Smooth muscle cell of the brain vasculature (primary cell): ENCODE measurements at regions not wholly inside any gene's neighbourhood (a gene's known extent, or its start where the extent isn't known, plus 50 kb on each side); places are given as distances from the start of the nearest gene placed in this dataset.

Source experiments
- DNase-seq: peaks from one replicate; pipeline ENCODE4 v3.0.0-alpha.2; 2012; ENCODE audit warnings: low read depth, low spot score

DNA sequence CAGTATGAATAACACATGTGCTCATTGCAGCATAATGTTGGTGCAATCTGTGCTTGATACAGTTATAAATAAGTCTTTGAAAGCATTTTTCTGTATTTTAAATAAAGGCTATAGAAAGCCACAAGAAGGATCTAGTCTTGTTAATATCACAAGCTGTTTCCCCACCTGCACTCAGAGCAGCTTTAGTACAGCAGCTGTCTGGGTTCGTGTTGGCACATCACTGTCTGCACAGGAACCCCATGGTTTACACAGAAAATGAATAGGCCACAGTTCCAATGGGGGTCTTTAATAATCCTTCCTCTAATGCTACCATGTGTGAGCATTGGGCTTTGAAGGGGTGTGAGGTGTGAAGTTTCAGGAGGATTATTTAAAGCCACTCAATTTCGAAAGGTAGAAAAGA, 2269.7 kb downstream of the MAT2B start:
- no peak for DNase-seq

DNA sequence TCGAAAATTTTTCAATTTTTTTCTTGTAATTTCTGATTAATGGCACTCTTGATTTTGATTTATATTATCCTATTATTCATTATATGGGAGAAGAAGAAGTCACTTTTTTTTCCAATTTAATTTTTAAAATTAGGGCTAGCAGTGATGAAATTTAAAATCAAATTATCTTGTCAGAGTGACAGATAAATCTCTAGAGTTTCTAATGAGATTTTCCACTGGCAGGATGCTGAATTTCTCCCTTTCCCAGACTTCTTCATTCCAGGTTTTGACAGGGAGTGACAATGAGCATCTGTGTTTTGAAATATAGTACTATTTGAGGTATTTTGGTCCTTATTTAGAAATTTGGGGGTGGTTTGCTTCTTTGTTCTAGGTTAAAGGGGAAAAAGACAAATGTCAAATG, 2274.1 kb downstream of the MAT2B start:
- DNase-seq: no peak

DNA sequence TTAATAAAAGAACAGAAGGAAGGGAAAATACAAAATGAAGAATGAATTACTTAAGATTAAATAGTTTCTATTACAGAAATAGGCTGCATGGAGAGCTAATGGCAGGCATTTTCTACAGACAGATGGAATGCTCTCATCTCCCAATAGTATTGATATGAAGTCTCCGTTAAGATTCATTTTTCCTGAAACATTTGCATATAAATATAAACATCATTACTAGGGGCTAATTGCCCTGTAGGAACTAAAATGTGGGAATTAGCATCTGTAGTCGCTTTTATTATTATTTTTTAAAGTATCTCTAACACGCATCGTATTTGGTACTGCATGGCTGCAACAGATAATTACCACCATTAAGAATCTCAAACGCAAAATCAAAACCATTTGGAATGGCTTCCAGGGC, 2275.5 kb downstream of the MAT2B start:
- no peak for DNase-seq

GRCh38 chr5:165781738-165782137, 2276.3 kb downstream of the MAT2B start:
- no peak for DNase-seq

DNA sequence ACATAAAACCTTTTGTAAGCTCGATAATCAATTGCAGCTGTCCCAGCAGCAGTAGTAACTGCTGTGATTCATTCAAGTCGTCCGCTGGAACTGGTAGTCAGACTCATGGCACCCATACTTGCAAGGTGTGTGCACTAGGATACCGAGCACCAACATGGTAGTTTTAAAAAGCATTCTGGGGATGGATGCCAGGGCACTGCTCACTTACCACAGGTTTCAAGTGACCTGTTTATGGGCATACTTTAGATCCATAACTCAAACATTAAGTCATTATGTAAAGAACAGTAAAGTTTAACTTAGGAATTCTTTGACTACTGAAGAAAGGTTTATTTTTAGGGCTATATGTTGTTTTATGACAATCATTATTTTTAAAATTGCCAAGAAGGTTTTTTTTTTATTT, 2277.6 kb downstream of the MAT2B start:
- no peak for DNase-seq

DNA sequence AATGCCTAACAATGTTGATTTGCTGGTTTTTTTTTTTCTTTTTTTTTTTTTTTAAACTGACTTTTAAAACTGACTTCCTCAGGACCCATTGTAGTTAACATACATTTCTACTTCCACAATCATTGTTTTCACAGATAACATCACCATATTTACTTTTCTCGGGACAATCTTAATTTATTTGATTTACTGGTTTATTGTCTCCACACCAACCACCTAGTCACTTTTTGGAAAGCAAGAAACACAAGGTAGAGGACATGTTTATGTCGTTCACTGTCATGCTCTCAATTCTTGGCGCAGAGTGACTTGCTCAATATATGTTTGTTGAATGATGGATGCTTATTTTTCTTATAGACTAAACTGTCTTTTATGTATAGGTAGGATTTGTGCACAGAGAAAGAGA, 2280.7 kb downstream of the MAT2B start:
- DNase-seq: no peak

DNA sequence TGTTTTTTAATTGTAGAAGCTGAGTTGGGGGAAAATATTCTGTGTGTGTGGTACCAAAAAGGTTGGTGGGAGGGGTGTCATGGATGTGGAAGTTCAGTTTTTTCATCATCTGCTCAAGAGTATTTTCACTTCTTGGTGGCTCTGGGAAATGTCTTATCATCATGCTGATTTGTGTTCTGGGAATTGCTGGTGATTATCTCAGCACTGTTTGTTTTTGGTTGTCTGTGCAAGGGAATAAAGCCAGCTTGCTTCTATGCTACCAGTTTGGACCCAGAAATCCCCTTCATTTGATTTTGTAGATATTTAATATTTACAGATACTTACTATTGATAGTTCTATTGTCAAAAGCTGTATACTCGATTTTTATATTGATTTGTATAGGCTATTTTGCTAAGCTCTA, 2289.7 kb downstream of the MAT2B start:
- DNase-seq: no peak

DNA sequence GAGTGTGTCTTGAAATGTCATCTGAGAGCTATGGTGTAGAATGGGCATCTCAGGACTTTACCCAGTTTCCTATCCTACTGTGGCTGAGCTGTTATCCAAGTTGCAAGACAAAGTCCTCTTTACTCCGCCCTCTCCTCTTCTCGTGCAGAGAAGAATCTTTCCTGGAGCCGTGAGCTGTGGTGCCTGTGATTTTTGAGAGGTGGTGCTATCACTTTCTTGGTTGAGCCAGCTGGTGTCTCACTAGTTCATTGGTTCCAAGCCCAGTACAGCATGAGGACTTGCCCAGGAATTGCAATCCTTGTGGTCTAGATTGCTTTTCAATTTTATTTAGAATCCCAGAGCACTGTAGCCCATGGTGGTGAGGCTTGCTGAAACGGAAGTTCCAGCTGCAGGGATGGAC, 2300.3 kb downstream of the MAT2B start:
- DNase-seq: no peak

DNA sequence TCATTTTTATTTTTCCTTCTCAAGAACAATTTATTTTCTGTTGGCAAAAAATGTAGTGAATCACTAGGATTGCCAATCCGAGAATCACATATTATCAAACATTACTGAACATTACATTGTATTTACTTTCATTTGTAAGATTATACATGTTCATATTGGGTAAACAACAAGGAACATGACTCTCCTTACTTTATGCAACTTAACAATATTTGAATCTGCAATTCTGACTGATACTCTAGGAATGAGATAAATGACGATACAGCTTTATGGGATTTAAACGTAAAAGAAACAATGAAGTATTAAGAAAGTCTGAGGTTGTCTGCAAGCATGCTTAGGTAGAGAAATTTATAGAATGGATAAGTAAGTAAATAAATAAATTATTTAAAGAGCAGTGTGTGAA, 2302.9 kb downstream of the MAT2B start:
- DNase-seq: no peak

DNA sequence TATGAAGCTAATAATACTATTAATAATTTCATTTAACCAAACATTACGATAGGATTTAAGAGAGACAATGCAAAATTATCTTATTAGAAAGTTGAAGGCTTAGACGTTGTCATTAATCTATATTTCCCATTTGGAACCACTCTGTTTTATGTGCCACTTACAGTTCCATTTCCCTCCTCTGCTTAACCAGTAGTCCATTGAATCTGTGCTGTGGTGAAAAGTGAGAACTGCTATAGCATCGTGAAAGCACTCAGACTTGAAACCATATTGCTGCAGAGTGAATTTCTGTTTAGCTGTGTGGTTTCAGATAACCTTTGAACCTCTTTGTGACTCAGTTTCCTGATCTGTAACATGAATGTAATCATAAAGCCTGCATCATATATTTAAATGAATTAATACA, 2304.5 kb downstream of the MAT2B start:
- no peak for DNase-seq

DNA sequence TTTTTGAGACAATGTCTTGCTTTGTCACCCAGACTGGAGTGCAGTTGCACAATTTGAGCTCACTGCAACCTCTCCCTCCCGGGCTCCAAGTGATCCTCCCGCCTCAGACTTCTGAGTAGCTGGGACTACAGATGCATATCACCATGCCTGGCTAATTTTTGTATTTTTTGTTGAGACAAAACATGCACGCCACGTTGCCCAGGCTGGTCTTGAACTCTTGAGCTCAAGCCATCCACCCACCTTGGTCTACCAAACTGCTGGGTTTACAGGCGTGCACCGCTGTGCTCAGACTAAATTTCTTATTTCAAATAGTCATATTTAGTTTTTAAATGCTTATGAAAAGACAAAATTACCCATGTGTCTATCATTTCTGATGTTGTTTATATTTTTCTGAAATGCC, 2324.1 kb downstream of the MAT2B start:
- no peak for DNase-seq

- DNase-seq: no peak
These were observed 2329.5 kb downstream of the MAT2B start for GRCh38 chr5:165834891-165835290.

GRCh38 chr5:165836046-165836445, 2330.6 kb downstream of the MAT2B start:
- DNase-seq: no peak

DNA sequence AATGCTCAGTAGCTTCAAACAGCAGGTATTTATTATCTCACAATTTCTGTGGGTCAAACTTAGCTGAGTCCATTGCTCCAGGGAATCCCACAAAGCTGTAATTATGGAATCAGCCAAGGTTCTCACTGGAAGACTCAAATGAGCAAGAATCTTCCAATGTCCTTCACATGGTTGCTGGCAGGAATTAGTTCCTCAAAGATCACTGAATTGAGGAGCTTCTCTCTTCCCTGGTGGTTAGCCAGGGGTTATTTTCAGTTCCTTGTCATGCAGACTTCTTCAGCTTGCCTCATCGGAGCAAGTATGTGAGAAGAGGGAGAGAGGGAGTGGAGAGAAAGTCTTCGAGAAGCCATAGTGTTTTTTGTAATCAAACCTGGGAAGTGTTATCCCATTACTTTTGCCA, 2331.9 kb downstream of the MAT2B start:
- no peak for DNase-seq

- DNase-seq: no peak
These were observed 2339.2 kb downstream of the MAT2B start for GRCh38 chr5:165844571-165844970.

DNA sequence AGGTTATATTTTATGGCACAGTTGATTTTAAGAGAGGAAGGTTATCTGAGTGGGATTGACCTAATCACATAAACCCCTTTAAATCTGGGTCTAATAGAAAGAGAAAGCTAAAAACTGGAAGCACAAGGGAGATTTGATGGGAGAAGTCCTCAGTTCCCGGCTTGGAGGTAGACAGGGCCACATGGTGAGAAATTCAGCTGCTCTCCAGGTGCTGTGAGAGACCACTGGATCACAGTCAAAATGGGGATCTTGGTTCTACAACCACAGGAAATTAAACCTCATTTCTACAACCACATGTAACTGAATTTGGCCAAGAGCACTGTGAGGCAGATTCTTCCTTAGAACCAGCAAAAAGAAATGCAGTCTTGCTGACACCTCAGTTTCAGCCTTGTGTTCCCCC, 2352.7 kb downstream of the MAT2B start:
- DNase-seq: no peak

DNA sequence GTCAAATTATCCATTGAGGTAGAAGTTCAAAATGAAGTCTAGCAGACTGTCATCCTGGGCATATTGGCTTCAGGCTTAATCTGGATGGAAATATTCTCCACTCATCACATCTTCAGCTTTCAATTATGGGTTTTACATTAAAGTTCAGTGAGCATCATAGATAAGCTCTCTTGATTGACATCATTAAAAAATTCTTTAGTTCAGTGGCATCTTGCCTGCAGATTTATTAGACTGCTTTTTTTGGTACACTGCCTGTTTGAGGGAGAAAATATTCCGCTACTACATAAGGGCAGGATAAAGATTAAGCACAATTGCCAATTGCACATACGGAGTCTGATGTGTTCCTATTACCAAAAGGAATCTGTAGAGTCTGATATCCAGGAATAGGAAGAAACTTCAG, 2353.8 kb downstream of the MAT2B start:
- no peak for DNase-seq

DNA sequence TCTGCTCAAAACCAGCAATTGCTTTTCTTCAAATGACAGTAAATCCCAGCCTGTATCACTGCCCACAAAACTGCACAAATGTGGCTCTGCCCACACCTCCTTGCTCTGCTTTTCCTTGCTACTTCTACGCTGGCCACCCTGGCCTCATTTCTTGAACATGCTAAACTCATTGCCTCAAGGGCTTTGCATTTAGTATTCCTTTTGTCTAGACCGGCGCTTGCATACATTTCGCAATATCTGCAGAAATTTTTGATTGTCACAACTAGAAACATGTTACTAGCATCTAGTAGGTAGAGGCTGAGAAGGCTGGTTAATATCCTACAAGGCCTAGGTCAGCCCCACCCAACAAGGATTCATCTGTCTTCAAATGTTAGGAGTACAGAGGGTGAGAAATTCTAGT, 2357.8 kb downstream of the MAT2B start:
- DNase-seq: no peak

- DNase-seq: no peak
These were observed 2365.9 kb downstream of the MAT2B start for GRCh38 chr5:165871291-165871690.

DNA sequence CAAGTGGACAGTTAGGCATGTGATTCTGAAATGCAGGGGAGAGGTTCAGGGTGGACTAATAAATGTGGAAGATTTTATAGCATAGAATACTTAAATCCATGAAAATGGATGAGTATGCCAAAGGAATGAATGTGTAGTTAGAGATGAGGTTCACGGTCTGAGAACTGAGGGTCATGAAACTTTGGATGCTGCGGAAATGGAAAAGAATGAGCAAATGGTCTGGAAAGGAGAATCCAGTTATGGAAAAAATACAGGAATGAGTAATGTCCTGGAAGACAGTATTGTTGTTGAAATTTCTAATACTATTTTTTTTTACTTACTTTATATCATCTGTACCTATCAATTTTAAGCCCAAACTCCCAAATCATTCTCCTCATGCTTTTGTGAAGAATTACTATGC, 2369.4 kb downstream of the MAT2B start:
- DNase-seq: no peak

- no peak for DNase-seq
These were observed 2371.1 kb downstream of the MAT2B start for GRCh38 chr5:165876538-165876937.

GRCh38 chr5:165877475-165877874, 2372.1 kb downstream of the MAT2B start:
- DNase-seq: no peak

GRCh38 chr5:165881259-165881658, 2375.8 kb downstream of the MAT2B start:
- DNase-seq: no peak

DNA sequence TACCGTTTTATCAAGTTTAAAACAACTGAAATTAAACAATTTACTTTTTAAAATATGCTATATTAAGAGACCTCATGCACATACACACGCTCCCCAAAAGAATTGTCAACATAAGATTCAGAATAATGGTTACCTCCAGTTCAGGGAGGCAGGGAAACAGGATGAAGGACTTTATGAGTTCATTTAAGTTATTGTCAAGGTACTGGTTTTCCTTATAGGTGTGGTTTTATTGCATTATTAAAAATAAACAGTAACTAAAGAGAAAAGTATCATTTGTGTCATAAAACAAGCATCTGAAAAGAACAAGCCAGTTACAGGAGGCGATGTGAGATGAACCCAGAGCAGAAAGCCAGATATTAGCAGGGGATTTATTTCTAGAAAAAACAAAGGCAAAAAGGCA, 2376.7 kb downstream of the MAT2B start:
- DNase-seq: no peak
